ENCODE measurements at regions not wholly inside any gene's neighbourhood (a gene's known extent, or its start where the extent isn't known, plus 50 kb on each side); places are given as distances from the start of the nearest gene placed in this dataset.

GRCh38 chr9:106110483-106110882 lies 416.1 kb downstream of the TMEM38B start:
- no peak for TF ChIP-seq CTCF (IDR thresholded peaks at IDR 0.05; ENCODE audit: low read length)
- no peak for TF ChIP-seq EZH2 (optimal IDR thresholded peaks at IDR 0.05; ENCODE audit: low read depth, low read length)
- no peak for TF ChIP-seq EZH2phosphoT487 (IDR thresholded peaks at IDR 0.05; ENCODE audit: low read length)

All from MM.1S (cell line).